ENCODE measurements at regions not wholly inside any gene's neighbourhood (a gene's known extent, or its start where the extent isn't known, plus 50 kb on each side); places are given as distances from the start of the nearest gene placed in this dataset.

DNA sequence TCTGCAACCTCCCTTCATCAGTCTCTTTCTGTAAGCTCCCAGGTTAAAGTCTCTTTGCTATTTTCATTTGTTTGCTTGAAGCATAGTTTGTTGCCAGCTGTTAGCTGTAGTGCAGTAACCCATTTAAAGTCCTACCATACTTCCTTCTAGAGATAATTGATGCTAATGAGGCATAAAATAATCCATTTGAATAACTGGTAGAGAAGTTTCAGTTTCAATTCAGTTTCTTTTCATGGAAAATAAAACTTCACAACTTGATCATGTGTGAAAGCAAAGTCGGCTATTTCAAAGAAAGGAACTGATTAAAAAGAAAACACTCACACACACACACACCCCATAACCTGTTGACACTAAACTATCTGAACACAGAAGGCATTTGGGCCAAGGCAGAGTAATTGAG is 68.5 kb upstream of the TENT5A start:
- TF ChIP-seq, protein P1, sequence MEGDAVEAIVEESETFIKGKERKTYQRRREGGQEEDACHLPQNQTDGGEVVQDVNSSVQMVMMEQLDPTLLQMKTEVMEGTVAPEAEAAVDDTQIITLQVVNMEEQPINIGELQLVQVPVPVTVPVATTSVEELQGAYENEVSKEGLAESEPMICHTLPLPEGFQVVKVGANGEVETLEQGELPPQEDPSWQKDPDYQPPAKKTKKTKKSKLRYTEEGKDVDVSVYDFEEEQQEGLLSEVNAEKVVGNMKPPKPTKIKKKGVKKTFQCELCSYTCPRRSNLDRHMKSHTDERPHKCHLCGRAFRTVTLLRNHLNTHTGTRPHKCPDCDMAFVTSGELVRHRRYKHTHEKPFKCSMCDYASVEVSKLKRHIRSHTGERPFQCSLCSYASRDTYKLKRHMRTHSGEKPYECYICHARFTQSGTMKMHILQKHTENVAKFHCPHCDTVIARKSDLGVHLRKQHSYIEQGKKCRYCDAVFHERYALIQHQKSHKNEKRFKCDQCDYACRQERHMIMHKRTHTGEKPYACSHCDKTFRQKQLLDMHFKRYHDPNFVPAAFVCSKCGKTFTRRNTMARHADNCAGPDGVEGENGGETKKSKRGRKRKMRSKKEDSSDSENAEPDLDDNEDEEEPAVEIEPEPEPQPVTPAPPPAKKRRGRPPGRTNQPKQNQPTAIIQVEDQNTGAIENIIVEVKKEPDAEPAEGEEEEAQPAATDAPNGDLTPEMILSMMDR (IDR thresholded peaks at IDR 0.05) = no peak
- TF ChIP-seq POLR2A (IDR thresholded peaks at IDR 0.05) = no peak
